ENCODE measurements at regions not wholly inside any gene's neighbourhood (a gene's known extent, or its start where the extent isn't known, plus 50 kb on each side); places are given as distances from the start of the nearest gene placed in this dataset.

DNA sequence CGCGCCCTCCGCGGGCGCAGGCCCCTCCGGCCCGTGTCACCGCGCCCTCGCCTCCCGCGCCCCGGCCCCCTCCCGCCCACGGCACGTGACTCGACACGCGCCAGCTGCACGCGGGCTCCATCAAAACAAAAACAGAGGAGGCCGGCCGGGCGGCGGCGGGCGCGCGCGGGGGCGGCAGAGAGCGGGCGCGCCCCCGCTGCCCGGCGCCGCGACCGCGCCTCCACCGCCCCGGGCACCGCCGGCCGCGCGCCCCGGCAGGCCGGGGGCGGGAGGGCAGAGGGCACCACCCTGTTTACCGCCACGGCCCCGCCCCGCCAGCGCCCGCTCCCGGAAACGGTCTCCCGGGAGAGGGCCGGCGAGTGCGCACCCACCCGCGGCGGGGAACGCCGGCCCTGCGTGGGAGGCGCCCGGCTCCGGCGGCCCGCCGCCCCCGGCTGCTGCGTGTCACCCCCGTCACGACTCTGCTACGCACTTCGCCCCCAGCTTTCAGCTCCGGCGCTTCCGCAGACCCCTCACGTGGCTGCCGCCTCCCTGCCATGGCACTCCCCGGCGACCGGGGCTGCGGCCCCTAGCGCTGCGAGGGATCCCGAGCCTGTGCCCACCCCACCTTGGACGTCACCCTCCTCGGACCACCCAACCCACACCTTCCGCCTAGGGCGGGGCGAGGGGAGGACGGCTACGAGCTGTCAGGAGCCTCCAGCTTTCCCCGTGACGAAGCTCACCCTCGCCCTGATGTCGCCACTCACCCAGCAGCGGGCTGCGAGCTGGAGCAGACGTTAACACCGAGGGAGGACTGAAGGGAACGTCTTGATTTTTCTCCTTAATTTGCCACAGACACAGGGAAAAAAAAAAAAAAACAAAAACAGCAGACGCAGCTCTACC lies 221.6 kb upstream of the MKLN1 start:
- H3K4me3 ChIP-seq (ENCODE audit: low read depth, low read length): peak overlapping the region; percentile 74
- TF ChIP-seq, protein P1, sequence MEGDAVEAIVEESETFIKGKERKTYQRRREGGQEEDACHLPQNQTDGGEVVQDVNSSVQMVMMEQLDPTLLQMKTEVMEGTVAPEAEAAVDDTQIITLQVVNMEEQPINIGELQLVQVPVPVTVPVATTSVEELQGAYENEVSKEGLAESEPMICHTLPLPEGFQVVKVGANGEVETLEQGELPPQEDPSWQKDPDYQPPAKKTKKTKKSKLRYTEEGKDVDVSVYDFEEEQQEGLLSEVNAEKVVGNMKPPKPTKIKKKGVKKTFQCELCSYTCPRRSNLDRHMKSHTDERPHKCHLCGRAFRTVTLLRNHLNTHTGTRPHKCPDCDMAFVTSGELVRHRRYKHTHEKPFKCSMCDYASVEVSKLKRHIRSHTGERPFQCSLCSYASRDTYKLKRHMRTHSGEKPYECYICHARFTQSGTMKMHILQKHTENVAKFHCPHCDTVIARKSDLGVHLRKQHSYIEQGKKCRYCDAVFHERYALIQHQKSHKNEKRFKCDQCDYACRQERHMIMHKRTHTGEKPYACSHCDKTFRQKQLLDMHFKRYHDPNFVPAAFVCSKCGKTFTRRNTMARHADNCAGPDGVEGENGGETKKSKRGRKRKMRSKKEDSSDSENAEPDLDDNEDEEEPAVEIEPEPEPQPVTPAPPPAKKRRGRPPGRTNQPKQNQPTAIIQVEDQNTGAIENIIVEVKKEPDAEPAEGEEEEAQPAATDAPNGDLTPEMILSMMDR (conservative IDR thresholded peaks at IDR 0.05; ENCODE audit: low read depth, low read length): no peak
- no peak for DNase-seq (ENCODE audit: low read depth)

DNA sequence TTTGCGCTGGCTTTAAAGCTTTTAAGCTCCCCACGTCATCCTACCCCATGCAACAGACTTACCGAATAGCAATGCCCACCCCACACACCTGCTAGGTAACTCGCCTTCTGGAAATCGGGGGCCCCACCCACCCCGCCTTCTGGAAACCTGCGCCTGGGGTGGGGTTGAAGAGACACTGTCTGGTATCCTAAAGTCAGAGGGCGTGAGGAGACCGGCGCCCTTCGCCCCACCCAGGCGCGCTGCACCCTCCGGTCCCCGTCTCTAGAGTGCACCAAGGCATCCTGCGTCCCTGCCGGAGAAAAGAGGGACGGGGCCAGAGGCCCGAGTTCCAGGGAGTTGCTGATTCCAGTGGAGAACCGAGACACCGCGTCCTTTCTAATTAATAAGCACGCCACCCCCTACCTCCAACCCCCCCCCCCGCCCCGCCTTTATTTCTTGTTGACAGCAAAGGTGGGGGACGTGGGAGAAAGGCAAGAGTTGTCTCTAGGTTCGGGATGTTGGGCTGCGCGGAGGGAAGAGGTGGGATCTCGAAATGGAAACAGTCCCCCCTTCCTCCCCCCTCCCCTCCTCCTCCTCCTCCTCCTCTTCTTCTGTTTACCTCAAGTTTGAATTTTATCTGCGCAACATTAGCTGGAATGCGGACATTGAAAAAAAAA lies 220.9 kb upstream of the MKLN1 start:
- no peak for DNase-seq (ENCODE audit: low read depth)
- TF ChIP-seq, protein P1 (conservative IDR thresholded peaks at IDR 0.05; ENCODE audit: low read depth, low read length): peak; percentile 5
- H3K4me3 ChIP-seq (ENCODE audit: low read depth, low read length): peak overlapping the region; percentile 74

DNA sequence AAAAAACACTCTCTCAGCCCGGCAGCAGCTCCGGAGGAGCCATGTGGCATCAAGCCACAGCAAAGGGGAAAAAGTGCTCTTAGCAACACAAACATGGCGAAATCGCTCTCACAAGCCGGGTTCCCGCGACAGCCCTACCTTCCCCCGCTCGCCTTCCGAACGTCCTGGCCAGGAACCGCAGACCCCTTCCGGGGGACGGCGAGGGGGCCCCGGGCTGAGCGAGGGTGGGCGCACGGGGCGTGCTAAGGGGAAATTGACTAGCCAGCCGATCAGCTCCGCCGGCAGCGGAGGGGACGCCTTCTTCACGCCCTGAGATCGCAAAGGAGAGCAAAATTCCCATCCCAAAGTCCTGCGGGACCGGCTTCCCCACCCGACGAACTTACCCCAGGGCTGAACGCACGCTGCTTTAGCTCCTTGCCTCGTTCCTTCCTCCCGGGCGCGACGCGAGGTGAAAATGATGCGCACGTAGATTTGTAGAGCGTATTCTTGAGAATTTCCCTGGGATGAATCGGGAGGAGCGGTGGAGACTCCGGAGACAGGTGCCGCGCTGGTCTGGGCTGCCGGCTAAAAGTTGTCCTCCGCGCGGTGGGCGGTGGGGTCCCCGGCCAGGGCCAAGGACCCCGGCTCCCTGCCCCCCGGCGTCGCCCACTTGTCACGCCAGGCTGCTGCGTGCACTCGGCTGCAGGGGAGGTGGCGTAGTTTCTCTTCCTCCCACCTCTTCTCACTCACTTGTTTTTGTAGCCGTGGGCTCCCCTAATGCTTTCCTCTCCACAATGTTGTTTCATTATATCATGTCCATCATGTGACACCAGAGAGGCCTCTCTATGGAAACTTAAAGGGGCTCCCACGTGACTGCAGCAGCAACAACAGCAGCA lies 220.1 kb upstream of the MKLN1 start:
- peak overlapping the region; percentile 74 for H3K4me3 ChIP-seq (ENCODE audit: low read depth, low read length)
- DNase-seq (ENCODE audit: low read depth): no peak
- TF ChIP-seq, protein P1 (conservative IDR thresholded peaks at IDR 0.05; ENCODE audit: low read depth, low read length): no peak

DNA sequence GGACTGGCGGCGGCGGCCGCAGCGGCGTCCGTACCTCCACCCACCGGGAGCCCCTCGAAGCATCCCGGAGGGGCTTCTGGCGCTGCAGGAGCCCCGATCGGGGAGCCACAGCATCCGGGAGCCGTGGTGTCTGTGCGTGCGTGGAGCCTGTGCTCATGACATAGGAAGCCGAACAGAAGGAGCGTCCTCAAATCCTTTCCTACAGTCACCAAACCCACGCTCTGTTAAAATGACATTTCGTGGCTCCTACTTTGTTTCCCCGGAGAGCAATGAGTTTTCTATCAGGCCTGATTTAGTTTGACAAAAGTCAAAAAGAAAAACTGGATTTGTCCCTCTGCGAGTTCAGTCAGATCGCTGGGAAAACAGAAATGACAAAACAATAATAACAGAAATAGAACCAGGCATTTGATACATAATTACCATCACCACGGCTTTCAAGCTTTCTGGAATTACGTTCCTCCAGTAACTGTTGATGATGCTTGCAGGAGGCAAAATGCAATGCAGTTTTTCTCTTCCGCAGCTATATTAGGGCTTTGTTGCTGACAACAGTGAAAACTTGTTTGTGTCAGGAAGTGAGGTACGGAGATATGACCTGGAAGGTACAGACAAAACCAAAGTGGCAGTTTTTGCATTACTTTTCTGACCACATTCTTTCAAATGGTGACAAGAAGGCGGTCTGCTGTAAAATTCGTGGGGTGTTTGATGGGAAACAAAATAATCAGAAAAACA lies 219.3 kb upstream of the MKLN1 start:
- TF ChIP-seq, protein P1 (conservative IDR thresholded peaks at IDR 0.05; ENCODE audit: low read depth, low read length): no peak
- peak overlapping the region; percentile 74 for H3K4me3 ChIP-seq (ENCODE audit: low read depth, low read length)
- DNase-seq (ENCODE audit: low read depth): no peak

DNA sequence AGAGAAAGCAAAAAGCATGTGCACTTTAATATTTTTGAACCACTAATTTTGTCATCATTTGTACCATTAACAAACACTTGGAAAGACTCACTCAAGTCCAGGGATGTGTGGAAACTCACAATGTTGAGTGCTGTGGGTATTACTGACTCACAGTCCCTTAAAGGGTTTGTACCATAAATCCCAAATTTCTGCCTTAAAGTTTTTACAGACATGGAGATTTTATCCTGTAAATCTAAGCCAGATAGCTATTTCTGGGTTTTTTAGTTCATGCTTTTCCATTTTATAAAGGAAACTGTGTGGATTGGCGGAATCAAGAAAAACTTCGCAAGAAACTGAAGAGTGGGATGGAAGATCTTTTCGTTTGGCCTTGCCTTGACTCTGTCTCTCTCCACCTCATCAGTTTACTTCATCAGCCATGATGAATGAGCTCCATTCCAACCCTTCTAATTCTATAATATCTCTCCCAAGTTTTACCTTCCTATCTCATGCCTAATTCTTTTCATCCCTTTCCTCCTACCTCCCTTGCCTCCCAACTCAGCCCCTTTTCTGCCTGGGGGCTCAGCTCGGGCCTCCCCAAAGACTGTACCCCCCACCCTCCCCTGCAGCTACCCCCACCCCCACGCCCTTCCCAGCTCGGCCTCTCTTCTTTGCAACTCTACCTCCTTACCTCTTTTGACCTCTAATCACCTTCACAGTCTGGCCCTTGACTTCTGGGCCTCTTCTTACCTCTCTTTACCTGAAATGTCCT lies 218.5 kb upstream of the MKLN1 start:
- no peak for DNase-seq (ENCODE audit: low read depth)

More for the DNA sequence above, 218.5 kb upstream of the MKLN1 start:
- H3K4me3 ChIP-seq (ENCODE audit: low read depth, low read length): peak overlapping the region; percentile 74
- TF ChIP-seq, protein P1 (conservative IDR thresholded peaks at IDR 0.05; ENCODE audit: low read depth, low read length): no peak

Data from epithelial cell of proximal tubule (primary cell).